Fibroblast of gingiva (primary cell): ENCODE measurements at regions not wholly inside any gene's neighbourhood (a gene's known extent, or its start where the extent isn't known, plus 50 kb on each side); places are given as distances from the start of the nearest gene placed in this dataset.

Experiments used
- DNase-seq: peaks from one replicate; pipeline ENCODE4 v3.0.0-alpha.2; 2011; ENCODE audit warnings: low read depth

DNA sequence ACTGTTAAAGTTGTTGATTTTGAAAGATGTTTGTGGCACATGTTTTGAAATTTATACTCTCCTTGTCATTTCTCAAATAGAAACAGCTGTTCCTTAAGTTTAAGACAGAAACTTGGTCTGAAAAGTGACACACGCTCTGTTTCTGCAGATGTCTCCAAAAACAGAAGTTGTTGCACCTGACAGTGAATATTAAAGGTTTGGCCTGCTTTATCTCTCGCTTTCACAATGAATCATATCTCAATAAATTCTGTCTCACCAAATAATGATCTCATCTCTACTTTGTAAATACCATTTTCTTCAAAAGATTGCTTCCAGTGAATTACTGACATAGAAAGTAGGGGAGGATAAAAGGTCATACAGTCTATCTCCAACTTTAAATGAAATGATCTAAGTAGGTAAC, 294.9 kb upstream of the SYT4 start:
- DNase-seq, result no peak

DNA sequence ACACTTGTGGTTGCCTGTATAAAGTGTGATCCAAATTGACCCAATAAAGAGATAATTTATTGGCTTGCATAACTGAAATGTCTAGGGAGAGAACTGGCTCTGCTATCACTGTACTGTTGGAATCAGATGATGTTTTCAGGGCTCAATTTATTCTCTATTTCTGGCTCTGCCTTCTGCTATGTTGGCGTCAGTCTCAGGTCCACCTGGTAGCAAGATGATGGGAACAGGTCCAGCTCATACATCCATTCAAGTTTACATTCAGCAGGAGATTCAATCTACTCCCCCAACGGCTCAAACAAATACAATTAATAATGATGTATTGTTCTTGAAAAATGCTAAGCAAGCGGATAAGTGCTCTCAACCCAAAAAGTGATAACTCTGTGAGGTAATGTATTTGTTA, 297.7 kb upstream of the SYT4 start:
- DNase-seq, result no peak

DNA sequence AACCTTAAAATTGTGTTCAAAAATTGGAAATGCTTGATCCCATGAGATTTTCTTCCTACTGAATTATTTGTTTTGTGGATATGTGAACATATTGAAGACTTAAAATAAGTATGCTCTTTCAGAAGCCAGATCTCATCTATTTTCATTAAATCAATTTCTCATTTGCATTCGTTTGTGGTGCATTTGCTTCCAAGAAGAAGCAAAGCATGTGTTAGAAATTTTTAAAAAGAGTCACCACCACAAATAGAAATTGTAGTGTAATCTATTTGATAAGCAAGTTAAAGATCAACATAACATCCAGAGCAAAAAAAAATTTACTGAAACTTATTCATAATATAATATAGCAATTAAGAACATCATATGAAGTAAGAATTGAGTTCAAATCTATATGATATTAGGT, 300.9 kb upstream of the SYT4 start:
- no peak for DNase-seq

DNA sequence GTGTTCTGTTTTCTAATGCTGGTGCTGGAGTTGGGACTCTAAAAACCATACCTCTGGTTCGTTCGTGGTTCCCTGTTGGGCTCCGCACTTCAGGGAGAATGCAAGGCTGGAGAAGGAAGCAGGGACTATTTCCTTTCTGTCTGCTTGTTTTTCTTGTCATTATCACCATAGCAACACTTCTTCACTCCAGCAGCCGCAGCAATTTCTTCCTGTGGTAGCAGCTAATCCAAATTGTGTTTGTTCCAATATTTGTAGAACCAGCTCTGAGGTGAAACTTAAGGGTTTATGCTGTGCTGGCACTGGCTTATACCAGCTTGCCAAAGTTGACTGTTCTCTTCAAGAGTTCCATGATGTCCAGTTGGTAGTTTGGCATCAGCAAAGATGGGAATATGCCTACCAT, 301.4 kb upstream of the SYT4 start:
- DNase-seq, result peak; percentile 4

DNA sequence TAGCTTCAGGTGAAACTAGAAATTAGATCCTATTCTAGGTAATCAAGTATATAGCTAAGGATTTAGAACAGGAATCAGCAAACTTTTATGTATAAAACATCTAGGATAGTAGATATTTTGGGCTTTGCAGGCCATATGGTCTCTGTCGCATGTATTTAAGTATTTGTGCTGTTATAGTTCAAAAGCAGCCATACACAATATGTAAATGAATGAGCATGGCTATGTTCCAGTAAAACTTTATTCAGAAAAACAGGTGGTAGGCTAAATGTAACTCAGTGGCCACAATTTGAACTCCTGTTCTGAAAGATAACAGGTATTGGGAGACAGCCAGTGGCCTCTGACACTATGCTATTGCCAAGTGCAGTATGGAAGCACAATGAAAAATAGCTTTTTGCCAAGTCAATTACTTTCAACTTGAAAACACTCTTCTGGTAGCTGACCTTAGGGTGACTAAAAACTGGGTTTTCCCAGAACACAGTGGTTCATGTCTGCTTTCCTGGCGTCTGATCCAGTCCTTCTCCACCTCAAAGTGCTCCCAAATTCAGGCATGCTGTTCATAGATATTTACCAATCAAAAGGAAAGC, 304.7 kb upstream of the SYT4 start:
- no peak for DNase-seq

DNA sequence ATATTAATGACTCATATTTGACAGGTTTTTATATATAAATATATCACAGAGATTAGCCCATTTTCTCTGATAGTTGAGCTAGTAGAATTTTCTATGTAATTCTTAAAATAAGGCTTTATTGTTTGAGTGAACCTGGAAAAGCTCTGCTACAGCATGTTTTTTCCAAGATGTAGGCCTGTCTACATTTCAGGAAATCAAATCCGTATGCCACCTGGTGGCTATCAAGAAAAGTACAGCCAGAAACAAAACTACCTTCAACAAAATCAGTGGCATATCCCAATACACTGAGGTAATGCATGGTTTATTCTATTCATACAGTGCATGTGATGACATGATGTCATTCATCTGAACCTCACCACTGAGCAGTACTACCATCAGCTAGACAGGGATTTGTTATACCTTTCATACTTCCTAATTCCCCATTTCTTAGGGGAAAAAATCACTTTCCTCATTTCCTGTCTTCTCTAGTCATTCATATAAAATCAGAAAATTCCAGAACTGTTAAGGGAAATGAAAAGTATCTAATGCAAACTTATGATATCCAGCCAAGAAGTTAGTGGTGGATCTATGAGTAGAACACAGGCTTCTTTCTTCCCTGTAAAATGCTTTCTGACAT, 310.4 kb upstream of the SYT4 start:
- peak; percentile 35 for DNase-seq

DNA sequence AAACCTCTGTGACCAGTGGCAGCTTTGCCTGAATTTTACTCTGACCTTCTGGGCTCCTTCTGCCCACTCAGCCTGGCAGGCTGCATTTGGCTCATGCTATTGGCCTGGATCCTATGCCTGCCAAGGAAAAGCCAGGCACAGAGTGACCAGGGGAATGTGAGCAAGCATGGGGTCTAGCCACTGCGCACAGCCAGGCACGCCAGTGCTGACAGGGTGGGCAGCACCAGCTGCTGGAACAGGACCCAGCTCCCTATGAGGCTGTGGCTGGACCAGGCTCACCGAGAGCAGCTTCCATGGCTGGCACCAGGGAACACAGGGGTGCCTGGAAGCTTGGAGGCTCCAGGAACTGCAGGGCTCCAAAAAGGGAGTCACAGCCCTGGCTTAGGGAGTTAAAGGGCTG, 311.5 kb upstream of the SYT4 start:
- no peak for DNase-seq

DNA sequence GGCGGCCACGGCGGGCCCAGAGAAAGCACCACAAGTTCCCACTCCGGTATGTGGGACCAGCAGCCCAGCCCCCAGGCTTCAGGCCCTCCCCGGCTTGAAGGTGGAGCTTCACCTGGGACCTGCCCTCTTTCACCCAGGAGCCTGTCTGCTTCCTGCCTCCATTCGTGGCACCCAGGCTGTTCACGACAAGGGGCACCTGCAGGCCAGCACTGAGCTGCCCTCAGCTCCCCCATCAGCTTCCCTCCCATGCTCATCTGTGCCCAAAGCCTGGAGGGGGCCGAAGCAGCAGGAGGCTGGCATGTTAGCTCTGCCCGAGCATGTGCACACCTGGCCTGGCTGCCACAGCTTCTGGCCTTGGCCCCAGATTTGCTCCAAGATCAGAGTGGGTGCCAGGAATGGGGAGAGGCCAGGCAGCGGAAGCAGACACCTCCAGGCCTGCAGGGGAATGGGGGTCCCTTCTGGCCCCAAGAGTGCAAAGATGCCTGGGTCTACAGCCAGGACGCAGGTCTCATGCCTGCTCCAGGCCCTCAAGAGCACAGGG, 312.4 kb upstream of the SYT4 start:
- no peak for DNase-seq

DNA sequence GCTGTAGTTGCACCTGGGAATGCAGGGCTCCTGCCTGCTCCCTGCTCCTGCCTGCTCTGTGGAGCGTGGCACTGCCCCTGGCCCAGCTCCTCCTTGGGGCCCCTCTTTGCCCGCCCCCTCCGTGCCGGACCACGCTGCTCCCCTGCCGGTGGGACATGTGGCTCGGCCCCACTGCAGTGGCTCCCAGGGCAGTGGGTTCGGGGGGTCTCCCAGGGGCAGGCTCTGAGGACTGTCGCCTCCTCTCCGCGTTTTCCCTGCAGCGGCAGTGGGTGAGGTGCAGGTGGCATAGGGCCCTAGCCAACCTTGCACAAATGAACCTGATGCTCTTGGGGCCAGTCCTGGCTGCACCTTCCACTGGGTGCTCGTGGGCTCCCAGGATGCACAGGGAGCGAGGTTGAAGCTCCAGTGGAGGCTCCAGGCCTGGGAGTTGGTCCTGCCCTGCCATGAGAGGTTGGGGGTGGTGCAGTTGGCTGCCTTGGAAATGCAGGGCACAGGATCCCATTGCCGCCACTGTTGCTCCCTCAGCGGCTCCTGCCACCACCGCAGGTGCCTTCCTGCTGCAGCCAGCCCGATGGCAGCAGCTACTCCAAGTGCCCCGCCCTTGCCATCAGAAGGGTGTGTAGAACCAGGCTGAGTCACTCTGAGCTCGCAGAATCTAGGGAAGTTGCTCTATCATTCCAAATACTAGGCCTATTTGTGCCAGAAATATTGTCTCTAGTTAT, 313.1 kb upstream of the SYT4 start:
- DNase-seq, result no peak

DNA sequence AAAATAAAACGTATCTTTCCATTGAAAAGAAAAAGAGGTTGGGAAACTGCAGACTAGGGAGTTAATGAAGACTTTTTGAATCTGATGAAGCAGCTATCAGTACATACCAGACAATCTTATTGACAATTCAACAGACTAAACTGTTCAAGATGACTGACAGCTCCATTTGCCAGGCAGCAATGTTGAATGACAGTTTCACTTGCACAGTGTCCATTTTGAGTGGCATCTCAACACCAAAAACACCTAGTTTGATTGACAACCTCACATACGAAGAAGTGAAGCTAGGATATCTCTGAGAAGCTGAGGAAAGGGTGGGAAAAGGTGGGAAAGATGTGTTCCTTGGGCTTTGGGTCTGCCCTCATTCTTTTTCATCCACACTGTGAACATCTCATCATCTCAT, 315.0 kb upstream of the SYT4 start:
- no peak for DNase-seq

DNA sequence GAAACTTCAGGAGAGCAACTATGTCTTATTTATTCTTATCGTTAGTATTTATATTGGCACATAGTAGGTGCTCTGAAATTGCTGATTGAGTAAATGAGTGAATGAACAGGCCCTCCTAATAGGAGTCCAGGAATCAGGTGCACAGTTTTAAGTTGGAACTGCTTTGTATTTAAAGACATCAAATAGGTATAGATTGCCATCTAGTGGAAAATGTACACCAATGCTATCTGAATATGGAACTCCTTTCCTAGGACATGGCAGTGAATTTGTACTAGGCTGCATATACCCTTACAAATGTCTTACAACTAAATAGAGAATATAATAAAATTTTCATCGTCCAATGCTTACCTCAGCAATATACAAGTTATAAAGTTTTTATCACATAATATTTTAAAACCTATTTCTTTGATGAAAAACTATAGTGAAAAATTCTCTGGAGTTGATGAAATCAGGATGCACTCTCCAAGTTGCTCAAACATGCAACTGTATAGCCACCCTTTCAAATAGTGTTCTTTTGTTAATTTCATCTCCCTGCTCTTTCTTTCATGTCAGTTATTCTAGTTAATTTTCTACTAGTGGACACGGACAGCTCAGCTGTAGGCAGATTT, 318.9 kb upstream of the SYT4 start:
- DNase-seq, result peak; percentile 16

DNA sequence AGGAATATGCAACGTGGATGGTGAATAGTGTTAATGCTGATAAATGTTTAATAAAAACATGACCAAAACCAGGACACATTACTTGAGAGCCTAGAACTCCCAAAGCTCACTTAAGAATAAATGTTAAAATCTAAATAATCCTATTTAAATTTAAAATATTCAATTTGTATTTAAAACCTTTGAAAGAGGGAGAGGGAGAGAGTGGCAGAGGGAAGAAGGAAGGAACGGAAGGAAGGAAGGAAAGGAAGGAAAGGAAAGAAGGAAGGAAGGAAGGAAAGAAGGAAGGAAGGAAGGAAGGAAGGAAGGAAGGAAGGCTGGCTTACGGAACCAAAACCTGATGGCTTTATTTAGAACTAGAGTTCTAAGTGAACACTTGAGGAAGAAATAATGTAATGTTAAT, 324.1 kb upstream of the SYT4 start:
- DNase-seq, result no peak

DNA sequence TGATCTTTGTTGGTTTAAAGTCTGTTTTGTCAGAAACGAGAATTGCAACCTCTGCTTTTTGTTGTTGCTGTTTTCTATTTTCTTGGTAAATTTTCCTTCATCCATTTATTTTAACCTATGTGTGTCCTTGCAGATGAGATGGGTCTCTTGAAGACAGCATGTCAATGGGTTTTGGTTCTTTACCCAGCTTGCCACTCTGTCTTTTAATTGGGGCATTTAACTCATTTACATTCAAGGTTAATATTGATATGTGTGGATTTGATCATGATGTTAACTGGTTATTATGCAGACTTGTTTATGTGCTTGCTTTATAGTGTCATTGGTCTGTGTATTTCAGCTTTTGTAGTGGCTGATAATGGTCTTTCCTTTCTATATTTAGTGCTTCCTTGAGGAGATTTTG, 327.9 kb upstream of the SYT4 start:
- DNase-seq, result no peak

DNA sequence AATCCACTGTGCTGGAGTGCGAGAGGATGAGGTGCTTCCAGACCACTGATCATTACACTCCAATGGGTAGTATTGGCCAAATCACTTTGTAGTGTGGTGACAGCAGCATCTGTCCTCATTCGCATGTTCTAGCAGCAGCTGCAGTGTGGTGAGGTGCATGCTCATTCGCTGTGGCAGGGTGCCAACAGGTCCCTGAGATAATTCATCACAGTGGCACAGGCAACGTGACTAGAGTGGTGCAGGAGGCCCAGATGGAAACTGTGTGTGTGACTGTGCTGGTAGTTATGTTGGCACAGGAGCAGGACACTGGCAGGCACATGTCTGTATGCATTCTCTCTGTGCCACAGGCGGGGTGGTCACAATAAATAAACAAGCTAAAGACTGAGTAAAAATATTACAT, 329.5 kb upstream of the SYT4 start:
- no peak for DNase-seq

DNA sequence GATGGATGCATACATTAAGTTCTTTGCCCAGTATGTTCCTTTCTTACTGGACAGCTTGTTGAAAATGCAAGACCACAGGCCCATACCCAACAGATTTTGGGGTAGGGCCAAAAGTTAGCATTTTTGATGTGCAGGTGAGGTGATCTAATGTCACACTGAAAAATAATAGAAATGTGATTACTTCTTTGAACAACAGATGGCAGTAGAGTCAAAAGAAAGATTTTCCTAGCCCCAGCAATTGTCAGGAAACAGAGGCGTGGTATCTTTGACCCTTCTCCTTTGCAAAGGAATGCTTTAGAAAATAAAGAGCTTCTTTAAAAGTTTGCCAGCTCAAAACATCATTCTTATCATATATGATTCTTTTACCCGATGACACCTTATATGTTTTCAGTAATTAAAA, 343.6 kb upstream of the SYT4 start:
- peak; percentile 11 for DNase-seq

DNA sequence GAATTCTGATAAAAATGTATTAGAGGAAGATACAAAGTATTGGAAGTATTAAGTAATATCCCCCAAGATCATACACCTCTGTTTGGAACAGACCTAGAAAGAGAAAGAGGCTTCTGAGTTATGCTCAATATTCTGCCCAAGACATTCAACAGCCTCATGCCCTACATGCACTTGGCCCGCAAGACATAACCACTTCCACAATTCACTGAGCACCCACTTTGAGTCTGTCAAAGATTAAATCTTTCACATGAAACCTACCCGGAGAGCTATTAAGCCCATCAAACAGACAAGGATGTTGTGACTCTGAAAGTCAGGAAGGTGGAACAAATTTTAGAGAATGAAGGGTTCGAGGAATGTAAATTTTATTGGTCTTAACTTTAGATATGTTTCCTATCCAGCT, 344.7 kb upstream of the SYT4 start:
- DNase-seq, result no peak

DNA sequence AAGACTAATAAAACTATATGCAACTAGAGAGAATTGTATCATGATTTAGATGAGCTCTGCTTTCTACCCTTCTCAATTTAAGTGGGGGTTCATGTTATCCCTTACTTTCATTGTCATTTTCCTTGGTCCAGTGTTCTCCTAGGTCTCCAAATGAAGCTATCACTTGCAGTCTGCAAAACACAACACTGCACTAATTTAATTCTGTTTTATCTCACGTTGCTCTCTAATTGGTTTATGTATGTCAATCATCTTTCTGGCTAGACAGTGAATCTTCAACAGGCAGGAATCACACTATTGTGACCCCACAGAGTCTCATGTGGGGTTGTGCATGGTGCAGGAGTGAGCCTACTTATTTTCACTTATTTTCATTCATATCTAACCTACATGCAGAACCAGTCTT, 348.3 kb upstream of the SYT4 start:
- no peak for DNase-seq

DNA sequence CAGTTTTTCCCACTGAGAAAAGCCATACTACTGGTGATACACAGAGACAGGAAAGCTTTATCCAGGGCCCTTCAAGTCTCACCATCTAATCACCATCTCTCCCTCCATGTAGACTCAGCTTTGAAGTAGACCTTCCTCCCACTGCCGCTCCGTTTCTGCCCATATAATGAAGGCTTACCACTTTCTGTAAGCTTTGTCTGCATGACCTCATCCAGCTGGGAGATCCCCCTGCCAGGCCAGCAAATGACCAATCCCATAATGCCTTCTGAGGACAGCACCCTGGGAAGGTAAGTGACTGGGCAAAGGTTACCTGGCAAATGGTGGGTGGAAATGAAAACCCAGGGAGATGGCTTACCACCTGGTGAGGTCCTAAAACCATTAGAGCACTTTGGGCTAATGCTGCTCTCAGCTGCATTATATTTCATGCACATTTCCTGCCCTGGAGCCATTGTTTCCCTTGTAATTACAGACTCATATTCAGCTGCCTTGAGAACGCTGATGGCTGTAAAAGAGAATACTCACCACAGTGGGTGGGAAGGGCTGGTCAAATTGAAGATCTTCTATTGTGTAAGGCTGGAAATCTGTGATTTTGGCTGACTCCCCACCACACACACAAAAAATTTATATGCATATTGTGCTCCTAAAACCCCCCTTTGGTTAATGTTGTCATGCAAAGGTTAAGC, 350.7 kb upstream of the SYT4 start:
- DNase-seq, result no peak

DNA sequence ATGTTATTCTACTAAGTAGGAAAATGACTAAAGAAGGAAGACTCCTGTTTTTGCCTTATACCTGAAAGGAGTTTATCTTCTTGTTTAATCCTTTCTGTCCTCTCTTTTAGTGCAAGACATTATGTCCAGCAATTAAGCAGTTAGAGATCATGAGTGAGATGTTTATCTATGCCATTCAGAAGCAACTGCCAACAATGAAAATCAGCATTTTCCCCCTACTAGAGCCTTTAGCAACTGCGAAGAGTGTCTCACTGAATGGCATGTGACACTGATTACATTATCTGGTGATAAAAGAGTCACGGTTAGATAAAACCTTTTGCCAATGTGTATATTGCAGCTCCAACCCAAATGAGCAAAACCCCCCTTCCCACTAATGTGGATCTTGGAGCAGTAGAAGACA, 357.7 kb upstream of the SYT4 start:
- DNase-seq, result no peak

DNA sequence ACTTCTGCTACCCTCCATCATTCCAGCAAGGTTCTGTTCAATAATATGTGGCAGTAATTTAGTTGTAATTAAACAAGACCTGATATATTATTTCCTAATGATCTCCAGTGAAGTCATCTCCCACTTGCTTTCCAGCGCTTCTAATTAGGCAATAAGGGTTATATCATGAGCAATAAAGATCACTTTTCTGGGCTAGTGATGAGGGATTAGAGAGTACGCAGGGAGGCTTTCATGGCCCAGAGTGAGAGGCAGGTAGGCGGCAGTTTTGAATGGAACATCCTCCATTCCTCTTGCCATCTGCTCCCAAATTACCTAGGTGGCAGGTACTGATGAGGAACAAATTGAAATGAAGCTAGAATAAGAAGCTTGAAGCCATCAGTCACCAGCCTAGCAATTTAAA, 358.1 kb upstream of the SYT4 start:
- no peak for DNase-seq

DNA sequence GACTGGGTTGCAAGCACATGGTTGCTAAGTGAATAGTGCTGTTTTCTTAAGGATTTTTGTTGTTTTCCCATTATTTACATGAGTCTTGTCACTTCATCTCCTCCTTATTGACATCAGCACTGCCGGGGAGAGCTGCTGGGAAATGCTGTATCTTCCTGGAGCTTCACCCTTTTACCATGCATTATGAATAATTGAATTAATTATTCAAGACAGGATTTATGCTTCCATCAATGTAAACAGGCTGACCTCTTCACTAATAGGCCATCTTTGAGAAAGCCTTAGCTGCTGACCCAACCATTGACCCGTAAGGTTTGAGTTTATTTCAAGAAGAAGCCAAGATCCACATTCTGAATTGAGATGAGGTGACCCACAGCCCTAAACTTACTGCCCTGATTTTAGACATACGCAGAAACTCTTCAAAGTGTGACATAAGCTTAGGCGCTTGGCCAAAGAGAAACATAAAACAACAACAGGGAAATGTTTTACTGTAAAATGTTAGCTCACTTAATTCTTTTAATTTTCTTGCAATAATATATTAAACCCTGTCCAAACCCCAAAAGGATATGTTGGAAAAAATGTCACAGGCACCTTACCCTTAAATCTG, 365.5 kb upstream of the SYT4 start:
- no peak for DNase-seq

DNA sequence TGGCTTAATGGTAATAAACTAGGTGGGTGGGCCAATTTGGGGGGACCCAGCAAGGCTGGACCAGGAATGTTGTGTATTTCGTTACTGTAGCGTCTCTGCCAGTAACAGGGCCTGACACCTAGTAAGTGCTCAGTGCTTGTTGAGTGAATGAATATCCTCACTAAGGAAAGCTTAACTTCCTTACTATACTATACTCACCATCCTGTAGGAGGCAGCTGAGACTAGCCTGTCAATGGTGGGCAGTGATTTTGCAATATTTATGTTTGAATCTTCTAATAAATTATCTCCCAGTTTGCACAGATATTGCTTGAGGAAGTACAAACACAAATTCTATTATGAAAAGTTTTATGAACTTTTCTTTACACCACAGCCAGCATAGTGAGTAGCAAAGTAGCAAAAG, 370.7 kb upstream of the SYT4 start:
- DNase-seq, result peak; percentile 7
